ENCODE measurements at regions not wholly inside any gene's neighbourhood (a gene's known extent, or its start where the extent isn't known, plus 50 kb on each side); places are given as distances from the start of the nearest gene placed in this dataset.

DNA sequence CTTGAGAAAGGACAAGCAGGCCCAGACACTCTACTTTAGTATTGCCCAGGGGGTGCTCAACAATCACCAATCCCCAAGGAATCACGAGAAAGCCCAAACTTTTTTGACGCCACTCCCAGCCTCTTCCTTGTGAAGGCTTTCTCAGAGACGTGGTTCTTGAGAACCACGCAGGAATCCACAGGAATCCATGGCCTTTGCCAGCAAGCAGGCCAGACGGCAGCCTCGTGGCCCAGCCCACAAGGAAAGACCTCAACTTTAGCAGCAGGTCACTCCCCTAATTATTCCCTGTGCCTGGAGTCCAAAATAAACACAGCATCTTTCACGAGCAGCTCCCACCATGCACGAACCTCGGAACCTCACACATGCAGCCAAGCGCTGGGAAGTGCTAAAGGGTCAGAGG, 104.2 kb downstream of the WT1 start:
- peak overlapping the region; percentile 57 to 86 (median 68) for H3K27ac Mint-ChIP-seq
- peak overlapping the region in 1 of 3 experiments; percentile 16 for H3K4me3 Mint-ChIP-seq
- H3K4me1 Mint-ChIP-seq, result peaks cover 41% of the 10 kb centered on the region
- peaks cover 4% of the 10 kb centered on the region for H3K36me3 Mint-ChIP-seq (ENCODE audit: low read depth)
- TF ChIP-seq, protein P1, sequence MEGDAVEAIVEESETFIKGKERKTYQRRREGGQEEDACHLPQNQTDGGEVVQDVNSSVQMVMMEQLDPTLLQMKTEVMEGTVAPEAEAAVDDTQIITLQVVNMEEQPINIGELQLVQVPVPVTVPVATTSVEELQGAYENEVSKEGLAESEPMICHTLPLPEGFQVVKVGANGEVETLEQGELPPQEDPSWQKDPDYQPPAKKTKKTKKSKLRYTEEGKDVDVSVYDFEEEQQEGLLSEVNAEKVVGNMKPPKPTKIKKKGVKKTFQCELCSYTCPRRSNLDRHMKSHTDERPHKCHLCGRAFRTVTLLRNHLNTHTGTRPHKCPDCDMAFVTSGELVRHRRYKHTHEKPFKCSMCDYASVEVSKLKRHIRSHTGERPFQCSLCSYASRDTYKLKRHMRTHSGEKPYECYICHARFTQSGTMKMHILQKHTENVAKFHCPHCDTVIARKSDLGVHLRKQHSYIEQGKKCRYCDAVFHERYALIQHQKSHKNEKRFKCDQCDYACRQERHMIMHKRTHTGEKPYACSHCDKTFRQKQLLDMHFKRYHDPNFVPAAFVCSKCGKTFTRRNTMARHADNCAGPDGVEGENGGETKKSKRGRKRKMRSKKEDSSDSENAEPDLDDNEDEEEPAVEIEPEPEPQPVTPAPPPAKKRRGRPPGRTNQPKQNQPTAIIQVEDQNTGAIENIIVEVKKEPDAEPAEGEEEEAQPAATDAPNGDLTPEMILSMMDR (IDR thresholded peaks at IDR 0.05; ENCODE audit: unreplicated experiment in 3 of 3), result no peak
- no peaks in the 10 kb centered on the region for H3K9me3 Mint-ChIP-seq
- H3K27me3 Mint-ChIP-seq (ENCODE audit: low read depth), result peaks cover 26% of the 10 kb centered on the region

- Mint-ChIP-seq H3K9me3 (no peaks in the 10 kb centered on the region), H3K36me3 (ENCODE audit: low read depth) (peaks cover 4% of the 10 kb centered on the region), H3K4me1 (peaks cover 41% of the 10 kb centered on the region), H3K4me3 (peak overlapping the region in 2 of 3 experiments; percentile 55 to 64), H3K27me3 (ENCODE audit: low read depth) (peaks cover 26% of the 10 kb centered on the region), H3K27ac (peak overlapping the region; percentile 86 to 93 (median 90))
- TF ChIP-seq, protein P1 (IDR thresholded peaks at IDR 0.05; ENCODE audit: unreplicated experiment in 3 of 3), result no peak
These were observed 103.5 kb downstream of the WT1 start for GRCh38 chr11:32331792-32332191.

DNA sequence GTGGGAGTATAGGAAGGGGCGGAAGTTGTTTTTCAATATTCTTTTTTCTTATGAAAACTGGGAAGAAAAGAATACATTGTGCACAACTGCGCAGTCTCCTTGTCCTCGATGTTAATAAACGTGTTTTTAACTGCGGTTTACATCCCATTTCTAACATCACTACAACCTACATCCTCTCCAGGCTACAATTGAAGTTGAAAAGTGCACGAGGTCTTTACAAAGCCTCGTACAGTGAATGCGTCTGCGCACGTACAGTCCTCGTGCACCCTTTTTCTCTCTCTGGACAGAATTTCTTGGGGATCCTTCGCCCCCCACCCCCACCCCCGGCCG, 102.4 kb downstream of the WT1 start:
- Mint-ChIP-seq H3K36me3 (ENCODE audit: low read depth) (no peaks in the 10 kb centered on the region), H3K4me3 (peak overlapping the region; percentile 67 to 79 (median 76)), H3K27me3 (ENCODE audit: low read depth) (peaks cover 26% of the 10 kb centered on the region), H3K27ac (peak overlapping the region; percentile 86 to 93 (median 90)), H3K9me3 (no peaks in the 10 kb centered on the region), H3K4me1 (peaks cover 35% of the 10 kb centered on the region)
- TF ChIP-seq, protein P1 (IDR thresholded peaks at IDR 0.05; ENCODE audit: unreplicated experiment in 3 of 3), result no peak

- TF ChIP-seq, protein P1 (IDR thresholded peaks at IDR 0.05; ENCODE audit: unreplicated experiment in 3 of 3), result peak; percentile 14 to 36 (median 19)
These were observed 101.9 kb downstream of the WT1 start for GRCh38 chr11:32333320-32333991.

GRCh38 chr11:32334822-32335221, 100.5 kb downstream of the WT1 start:
- Mint-ChIP-seq H3K9me3 (no peaks in the 10 kb centered on the region), H3K4me3 (no peak overlapping the region), H3K27me3 (ENCODE audit: low read depth) (peaks cover 26% of the 10 kb centered on the region), H3K36me3 (ENCODE audit: low read depth) (no peaks in the 10 kb centered on the region), H3K4me1 (peaks cover 37% of the 10 kb centered on the region), H3K27ac (peak overlapping the region in 1 of 3 experiments; percentile 55)
- TF ChIP-seq, protein P1 (IDR thresholded peaks at IDR 0.05; ENCODE audit: unreplicated experiment in 3 of 3), result peak in 2 of 3 experiments; percentile 11 to 27

More at GRCh38 chr11:32333320-32333991, 101.9 kb downstream of the WT1 start:
- peaks cover 35% of the 10 kb centered on the region for H3K4me1 Mint-ChIP-seq
- peak overlapping the region; percentile 86 to 93 (median 90) for H3K27ac Mint-ChIP-seq
- no peaks in the 10 kb centered on the region for H3K9me3 Mint-ChIP-seq
- H3K27me3 Mint-ChIP-seq (ENCODE audit: low read depth), result peaks cover 26% of the 10 kb centered on the region
- no peaks in the 10 kb centered on the region for H3K36me3 Mint-ChIP-seq (ENCODE audit: low read depth)
- peak overlapping the region; percentile 67 to 79 (median 76) for H3K4me3 Mint-ChIP-seq

Measured in nephron (organoid).